Common myeloid progenitor, CD34-positive (primary cell): ENCODE measurements at regions not wholly inside any gene's neighbourhood (a gene's known extent, or its start where the extent isn't known, plus 50 kb on each side); places are given as distances from the start of the nearest gene placed in this dataset.

Experiments used
- CTCF ChIA-PET: fragments of 350-600 bp; sonication (Branson Sonifier 250); formaldehyde crosslinking; loops from one replicate; lab custom pipeline; 2021; ENCODE audit warnings: antibody characterized with exemption; lab: Charles Lee
- POLR2A ChIA-PET: fragments of 350-600 bp; sonication (Branson Sonifier 250); formaldehyde crosslinking; loops from one replicate; lab custom pipeline; 2021; ENCODE audit warnings: antibody characterized with exemption; lab: Charles Lee
- DNase-seq, 3 donors: peaks; one replicate each; pipeline versions ENCODE4 v3.0.0 to v3.0.0-alpha.2; 2013
- H3K27ac ChIP-seq, 2 experiments: 1 replicate in 1 of 2; 2 replicates in 1 of 2; pipeline ENCODE4 v1.7.0; 2013; ENCODE audit warnings: inconsistent platforms in 2 of 2, low read length in 2 of 2, mild to moderate bottlenecking in 2 of 2, low read depth in 1 of 2, moderate library complexity in 1 of 2; ENCODE audit not compliant: severe bottlenecking in 2 of 2, insufficient read depth in 1 of 2, poor library complexity in 1 of 2
- H3K27me3 ChIP-seq, 5 experiments: replicated peaks in 2 of 5; 1 replicate in 3 of 5; 2 replicates in 2 of 5; pipeline versions ENCODE4 v1.6.1 to v1.7.0; 2013; ENCODE audit warnings: low read length in 4 of 5, mild to moderate bottlenecking in 2 of 5, moderate library complexity in 2 of 5, inconsistent platforms in 1 of 5; ENCODE audit not compliant: insufficient read depth in 5 of 5, control insufficient read depth in 4 of 5
- H3K36me3 ChIP-seq, 4 experiments: 1 replicate in 2 of 4; 2 replicates in 2 of 4; pipeline versions ENCODE4 v1.6.1 to v1.7.0; 2013; ENCODE audit warnings: low read length in 3 of 4, control low read depth in 1 of 4, mild to moderate bottlenecking in 1 of 4; ENCODE audit not compliant: control insufficient read depth in 4 of 4, insufficient read depth in 4 of 4
- H3K4me1 ChIP-seq, 4 experiments: 1 replicate in 3 of 4; 2 replicates in 1 of 4; pipeline versions ENCODE4 v1.6.1 to v1.7.1; 2013; ENCODE audit warnings: low read length in 3 of 4, mild to moderate bottlenecking in 3 of 4, control low read depth in 1 of 4, inconsistent platforms in 1 of 4, moderate library complexity in 1 of 4; ENCODE audit not compliant: control insufficient read depth in 4 of 4, insufficient read depth in 4 of 4; ENCODE audit errors: control extremely low read depth in 1 of 4
- H3K4me3 ChIP-seq, 7 experiments: 1 replicate in 4 of 7; 2 replicates in 3 of 7; pipeline versions ENCODE4 v1.5.1 to v1.7.0; 2013; ENCODE audit warnings: mild to moderate bottlenecking in 7 of 7, low read length in 6 of 7, moderate library complexity in 6 of 7, inconsistent platforms in 2 of 7, low read depth in 2 of 7, control low read depth in 1 of 7; ENCODE audit not compliant: insufficient read depth in 4 of 7, control insufficient read depth in 1 of 7; ENCODE audit errors: extremely low read depth in 1 of 7
- H3K9me3 ChIP-seq, 5 experiments: 1 replicate in 4 of 5; 2 replicates in 1 of 5; pipeline versions ENCODE4 v1.6.1 to v1.7.1; 2013; ENCODE audit warnings: low read length in 4 of 5, mild to moderate bottlenecking in 2 of 5, inconsistent platforms in 1 of 5, low read depth in 1 of 5, moderate library complexity in 1 of 5; ENCODE audit not compliant: control insufficient read depth in 4 of 5, insufficient read depth in 2 of 5; ENCODE audit errors: control extremely low read depth in 1 of 5
- WGBS: methylation state at CpG from one replicate; pipeline ENCODE4 v1.1.5; 2013; ENCODE audit not compliant: insufficient coverage; 5-methylcytosine and 5-hydroxymethylcytosine counted together

DNA sequence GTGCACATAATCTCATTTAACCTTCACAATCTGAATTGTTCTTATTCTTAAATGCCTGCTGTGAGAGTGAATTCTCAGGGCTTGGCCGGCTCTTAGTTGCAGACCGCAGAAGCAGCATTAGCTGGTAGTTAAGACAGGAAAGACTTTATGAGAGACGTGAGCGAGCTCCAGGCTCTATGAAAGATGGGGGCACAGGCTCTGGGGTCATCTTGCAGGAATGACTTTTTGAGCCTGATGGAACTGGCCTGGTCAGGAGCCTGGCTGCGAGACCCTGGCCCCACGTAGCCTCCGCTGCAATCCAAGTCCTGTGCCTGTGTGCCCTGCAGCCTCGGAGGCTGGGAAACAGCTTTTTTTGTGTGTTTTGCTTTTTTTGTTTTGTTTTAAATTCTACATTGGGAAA lies 958.8 kb upstream of the ZNF722 start:
- 91% methylated on average over 7 of the region's 8 CpGs for whole genome bisulfite sequencing
- ChIA-PET POLR2A (no interaction called here), CTCF (no interaction called here)
- Histone ChIP-seq H3K27ac (no peak overlapping the region), H3K4me1 (no peaks in the 10 kb centered on the region), H3K27me3 (no peaks in the 10 kb centered on the region), H3K4me3 (no peak overlapping the region), H3K36me3 (no peaks in the 10 kb centered on the region), H3K9me3 (peaks cover 0 to 50% (median 17%) of the 10 kb centered on the region in 5 experiments)
- no peak for DNase-seq

DNA sequence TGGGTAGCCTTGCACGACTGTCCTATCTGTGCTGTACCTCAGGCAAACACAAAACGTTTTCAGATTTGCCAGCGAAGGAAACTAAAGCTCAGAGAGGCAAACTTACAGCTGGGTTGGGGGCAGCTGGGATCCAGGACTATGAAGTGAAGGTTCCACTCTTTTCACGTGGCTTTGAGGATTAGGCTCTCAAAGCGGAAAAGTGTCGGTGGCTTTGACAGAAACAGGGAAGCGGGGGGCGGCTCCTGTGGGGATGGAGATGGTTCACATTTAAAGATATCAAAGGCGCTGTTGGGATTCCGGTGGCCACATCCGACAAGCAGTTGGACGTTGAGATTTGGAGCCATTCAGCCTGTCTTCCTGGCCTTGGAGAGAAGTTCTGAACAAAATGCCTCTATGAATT lies 958.3 kb upstream of the ZNF722 start:
- no peak overlapping the region for H3K4me3 ChIP-seq
- no peaks in the 10 kb centered on the region for H3K36me3 ChIP-seq
- H3K4me1 ChIP-seq = no peaks in the 10 kb centered on the region
- CTCF ChIA-PET = no interaction called here
- WGBS = 77% methylated on average over 12 of the region's 12 CpGs
- no peak overlapping the region for H3K27ac ChIP-seq
- no peak for DNase-seq
- no peaks in the 10 kb centered on the region for H3K27me3 ChIP-seq
- peaks cover 0 to 54% (median 17%) of the 10 kb centered on the region in 5 experiments for H3K9me3 ChIP-seq
- POLR2A ChIA-PET = no interaction called here

DNA sequence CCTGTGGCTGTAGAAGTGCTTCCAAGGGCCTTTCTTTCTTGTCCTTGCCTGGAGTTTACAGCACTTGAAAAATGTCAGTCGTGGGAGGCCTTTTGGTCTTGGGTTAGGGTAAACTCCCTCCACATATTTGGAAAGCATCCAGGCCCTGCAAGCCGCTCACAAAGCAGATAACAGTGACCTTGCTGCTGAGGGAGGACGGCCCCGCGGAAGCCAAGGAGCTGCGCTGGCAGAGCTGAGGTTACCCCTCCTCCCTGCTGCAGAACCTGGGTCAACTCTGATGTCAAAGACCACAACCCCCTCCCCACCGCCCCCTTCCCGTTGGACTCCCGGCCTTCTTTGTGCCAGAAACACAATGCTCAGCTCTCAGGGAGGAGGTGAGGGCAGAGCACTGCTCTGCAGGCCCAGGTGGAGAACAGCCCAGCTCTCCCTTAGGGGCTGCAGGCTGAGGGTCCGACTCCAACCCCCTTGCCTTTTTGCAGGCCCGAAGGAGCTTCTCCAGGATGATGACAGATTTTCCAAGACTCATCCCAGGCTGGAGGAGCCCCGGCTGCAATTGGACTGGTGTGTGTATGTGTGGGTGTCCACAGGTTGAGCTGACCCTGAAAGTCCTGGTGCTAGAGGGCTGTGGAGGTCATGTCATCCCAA lies 957.6 kb upstream of the ZNF722 start:
- CTCF ChIA-PET = no interaction called here
- H3K27ac ChIP-seq = no peak overlapping the region
- H3K4me3 ChIP-seq = no peak overlapping the region
- H3K27me3 ChIP-seq = no peaks in the 10 kb centered on the region
- H3K36me3 ChIP-seq = no peaks in the 10 kb centered on the region
- POLR2A ChIA-PET = no interaction called here
- peaks cover 0 to 54% (median 17%) of the 10 kb centered on the region in 5 experiments for H3K9me3 ChIP-seq
- 87% methylated on average over 9 of the region's 12 CpGs for WGBS
- no peaks in the 10 kb centered on the region for H3K4me1 ChIP-seq
- DNase-seq = no peak

DNA sequence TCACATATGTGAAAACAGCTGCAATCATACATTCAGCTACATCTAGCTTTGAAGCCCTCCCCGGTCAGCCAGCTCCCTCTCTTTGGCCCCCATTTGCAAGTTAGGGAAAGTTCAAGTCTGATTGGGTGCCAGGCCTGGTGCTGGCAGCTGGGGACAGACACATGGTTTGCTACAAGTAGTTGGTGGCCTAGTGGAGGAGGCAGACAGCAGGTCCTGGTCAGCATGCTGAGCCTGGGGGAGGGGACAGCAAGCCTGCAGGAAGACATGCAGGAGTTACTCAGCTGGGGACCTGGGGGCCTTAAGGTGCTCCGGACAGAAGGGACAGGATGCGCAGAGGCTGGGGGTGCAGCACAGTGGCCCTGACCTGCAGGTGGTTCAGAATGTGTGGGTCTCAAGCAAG lies 956.9 kb upstream of the ZNF722 start:
- no peak for DNase-seq
- ChIA-PET CTCF (no interaction called here), POLR2A (no interaction called here)
- H3K4me3 ChIP-seq = no peak overlapping the region
- no peaks in the 10 kb centered on the region for H3K36me3 ChIP-seq
- no peaks in the 10 kb centered on the region for H3K27me3 ChIP-seq
- no CpG with 5 or more reads among the region's 3 CpGs for WGBS
- peaks cover 0 to 54% (median 18%) of the 10 kb centered on the region in 5 experiments for H3K9me3 ChIP-seq
- no peaks in the 10 kb centered on the region for H3K4me1 ChIP-seq
- no peak overlapping the region for H3K27ac ChIP-seq

DNA sequence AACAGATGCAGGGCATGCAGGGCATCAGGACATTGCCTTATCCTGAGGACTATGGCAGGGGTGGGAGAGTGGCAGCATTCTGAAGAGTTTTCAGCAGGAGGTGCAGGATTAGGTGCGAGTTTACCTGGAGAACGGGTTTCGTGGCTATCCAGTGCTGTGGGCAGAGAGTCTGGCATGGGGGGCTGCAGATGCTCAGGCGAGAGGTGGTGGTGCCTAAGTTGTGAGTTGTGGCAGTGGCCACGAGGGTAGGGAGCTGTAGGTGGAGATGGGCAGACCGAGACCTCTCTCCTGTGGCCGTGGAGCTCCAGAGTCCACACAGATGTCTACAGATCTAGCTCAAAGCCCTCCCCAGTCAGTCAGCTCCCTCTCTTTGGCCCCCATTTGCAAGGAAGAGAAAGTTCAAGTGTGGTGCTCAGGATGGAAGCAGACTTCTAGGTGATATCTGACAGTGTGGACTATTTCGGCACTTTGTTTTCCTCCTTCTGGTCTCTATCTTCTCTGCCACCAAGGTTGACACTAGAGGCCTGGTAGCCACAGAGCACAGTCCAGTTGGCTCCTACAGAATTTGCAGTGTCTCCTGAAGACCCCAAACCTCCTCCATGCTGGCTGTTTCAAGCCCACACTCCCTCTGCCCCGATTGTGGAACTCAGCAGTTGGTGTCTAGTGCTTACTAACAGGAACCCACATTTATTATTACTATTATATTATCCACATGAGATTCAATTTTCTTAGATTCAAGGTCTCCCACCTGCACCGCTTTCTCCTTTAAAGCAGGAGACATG lies 955.7 kb upstream of the ZNF722 start:
- H3K4me1 ChIP-seq = no peaks in the 10 kb centered on the region
- WGBS = 63% methylated on average over 7 of the region's 10 CpGs
- peaks cover 0 to 48% (median 20%) of the 10 kb centered on the region in 5 experiments for H3K9me3 ChIP-seq
- DNase-seq = no peak
- H3K36me3 ChIP-seq = no peaks in the 10 kb centered on the region
- H3K27ac ChIP-seq = no peak overlapping the region
- no peak overlapping the region for H3K4me3 ChIP-seq
- no peaks in the 10 kb centered on the region for H3K27me3 ChIP-seq
- POLR2A ChIA-PET = no interaction called here
- CTCF ChIA-PET = no interaction called here

DNA sequence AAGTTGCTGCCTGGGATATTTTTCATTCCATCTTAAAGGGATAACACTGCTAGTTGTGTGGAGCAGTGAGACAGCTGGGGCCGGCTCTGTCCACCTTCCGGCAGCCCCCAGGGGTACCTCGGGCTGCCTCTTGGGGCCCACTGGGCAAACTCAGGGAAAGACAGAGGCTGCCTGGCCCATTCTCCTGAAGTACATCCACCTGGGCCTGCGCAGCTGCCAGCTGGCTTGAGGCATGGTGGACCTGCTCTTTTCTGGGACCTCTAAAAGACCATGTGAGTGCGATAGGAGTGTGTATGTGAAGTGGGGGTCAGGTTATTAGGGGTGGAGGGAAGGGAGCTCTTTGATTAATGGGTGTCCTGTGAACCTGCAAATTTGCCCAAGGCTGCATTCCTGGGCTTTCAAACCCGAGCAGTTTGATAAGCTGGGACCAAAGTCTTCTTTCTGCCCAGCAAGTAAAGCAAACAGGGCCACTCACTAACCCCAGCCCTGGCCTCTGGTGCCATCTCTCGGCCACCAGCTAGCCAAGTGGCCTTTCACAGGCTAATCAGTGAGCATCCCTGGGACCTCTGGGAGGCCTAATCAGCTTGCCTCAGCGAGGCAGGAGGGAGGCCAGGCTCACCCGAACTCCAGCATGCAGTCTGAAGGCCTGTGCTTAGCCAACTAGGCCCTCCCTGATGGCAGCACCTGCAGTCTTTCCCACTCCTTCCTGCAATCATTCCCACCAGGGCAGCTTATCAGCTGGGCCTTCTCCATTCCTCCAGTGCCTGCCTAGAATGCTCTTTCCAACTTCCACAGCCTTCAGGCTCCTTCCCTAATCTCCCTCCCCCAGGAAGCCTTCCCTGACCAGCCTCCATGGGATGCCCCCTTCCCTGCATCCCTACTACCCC lies 954.7 kb upstream of the ZNF722 start:
- H3K27ac ChIP-seq = no peak overlapping the region
- H3K4me3 ChIP-seq = no peak overlapping the region
- H3K9me3 ChIP-seq = peaks cover 0 to 51% (median 20%) of the 10 kb centered on the region in 5 experiments
- no peaks in the 10 kb centered on the region for H3K27me3 ChIP-seq
- H3K4me1 ChIP-seq = no peaks in the 10 kb centered on the region
- ChIA-PET POLR2A (no interaction called here), CTCF (no interaction called here)
- WGBS = 60% methylated on average over 6 of the region's 9 CpGs
- no peak for DNase-seq
- H3K36me3 ChIP-seq = no peaks in the 10 kb centered on the region
